ENCODE measurements at regions not wholly inside any gene's neighbourhood (a gene's known extent, or its start where the extent isn't known, plus 50 kb on each side); places are given as distances from the start of the nearest gene placed in this dataset.
"Not testable (repeated sequence)": the region's sequence is repeated elsewhere in the genome, so short reads cannot be mapped to it uniquely, and the experiment has no call there.

DNA sequence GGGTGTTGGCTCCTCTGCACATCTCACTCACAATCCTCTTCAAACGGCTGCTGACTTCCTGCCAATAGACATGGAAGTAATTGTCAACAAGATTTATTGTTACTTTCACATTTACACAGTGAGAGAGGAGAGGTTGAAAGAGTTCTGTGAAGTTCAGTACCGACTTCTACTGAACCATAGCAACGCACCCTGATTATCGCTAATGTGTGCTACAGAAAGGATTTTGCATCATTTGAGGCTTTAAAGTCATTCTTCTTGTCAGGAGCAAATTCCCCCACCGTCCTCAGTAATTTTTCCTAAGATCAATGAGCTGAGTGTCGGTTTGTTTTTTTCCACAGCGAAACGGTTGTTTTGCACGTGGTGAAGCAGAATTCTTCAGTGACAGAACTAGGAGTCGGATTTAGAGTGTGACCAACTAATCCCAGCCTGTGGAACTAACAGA, 361.0 kb downstream of the ADGRL2 start:
- DNase-seq = peak; percentile 38

DNA sequence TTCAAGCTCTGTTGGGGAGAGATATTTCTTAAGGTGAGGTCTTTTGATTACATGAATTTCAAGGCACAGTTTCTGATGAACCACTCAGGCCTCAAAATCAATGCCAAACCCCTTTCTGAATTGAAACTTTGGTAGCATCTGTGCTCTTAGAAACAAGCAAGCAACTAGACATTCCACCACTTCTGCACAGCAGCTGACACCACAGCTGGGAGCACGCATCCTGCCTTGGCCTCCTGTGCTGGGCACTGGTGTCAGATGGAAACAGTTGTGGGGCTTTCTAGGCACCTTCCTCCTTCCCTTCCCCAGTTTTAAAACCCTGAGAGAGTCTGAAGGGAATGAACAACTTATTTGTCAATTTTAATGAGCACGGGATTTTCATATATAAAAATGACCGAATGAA, 360.2 kb downstream of the ADGRL2 start:
- DNase-seq = peak; percentile 15

DNA sequence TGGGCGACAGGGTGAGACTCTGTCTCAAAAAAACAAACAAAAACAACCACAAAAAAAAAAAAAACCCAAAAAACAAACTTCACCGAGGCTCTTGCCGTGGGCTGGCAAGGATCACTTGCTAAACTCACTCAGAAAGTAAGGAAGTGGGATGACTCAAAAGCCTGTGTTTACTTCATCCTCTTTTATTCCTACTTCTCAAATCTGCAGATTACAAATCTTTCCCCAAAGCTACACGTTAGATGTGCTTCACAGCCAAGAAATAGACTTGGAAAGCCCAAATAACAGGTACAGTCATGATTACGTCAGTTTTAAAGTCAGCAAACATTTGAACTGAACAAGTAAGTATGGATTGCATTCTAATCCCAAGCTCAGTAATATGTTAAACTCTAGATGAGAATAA, 359.3 kb downstream of the ADGRL2 start:
- DNase-seq = no peak

DNA sequence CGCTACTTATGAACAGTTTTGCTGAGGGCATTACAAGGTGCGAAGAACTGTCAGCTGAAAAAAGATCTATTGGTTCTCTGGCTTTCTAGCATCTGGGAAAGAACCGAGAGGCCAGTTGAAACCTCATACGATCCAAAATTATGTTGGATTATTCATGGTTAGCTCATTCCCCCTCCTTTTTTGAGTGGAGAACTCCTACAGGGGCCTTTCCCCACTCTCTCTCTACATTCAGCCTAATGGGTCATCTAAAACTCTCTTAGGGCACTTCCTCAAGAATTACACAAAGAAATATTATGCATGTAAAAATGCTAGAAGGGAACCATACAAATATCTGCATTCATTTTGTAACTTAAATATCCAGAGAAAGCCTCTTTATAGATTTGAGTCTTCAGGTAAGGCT, 358.2 kb downstream of the ADGRL2 start:
- DNase-seq = no peak

DNA sequence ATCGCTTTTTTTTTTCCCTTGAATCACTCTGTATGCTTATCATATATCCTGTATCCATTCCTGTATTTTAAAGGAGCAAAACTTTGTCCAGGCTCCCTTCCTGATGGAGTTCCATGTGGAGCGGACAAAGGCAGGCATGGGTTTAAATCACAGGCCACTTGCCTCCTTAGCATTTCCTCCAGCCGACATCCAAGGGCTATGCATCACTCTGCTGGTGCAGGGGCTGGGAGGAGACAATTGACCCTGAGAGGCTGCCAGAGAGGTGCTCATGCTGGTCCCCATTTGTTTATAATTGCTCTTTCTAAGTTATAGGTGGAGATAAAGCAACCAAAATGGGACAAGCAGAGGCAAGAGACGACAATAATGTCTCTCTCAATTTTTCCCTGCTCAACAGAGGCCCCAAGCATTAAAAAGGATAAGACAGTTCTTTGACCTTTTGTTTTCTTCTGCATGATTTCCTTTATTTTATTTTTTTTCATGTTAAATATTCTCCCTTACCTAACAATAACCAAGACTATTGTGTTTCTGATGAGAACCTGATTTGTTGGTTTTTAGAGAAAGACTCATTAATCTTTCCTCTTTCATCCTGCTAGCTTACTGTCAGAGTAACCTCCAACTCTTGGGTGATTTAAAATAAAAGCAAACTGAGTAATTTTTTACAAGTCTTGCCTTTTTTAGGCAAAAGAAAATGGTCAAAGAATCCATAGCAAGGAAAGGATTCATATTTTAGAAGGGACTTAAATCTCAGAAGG, 353.7 kb downstream of the ADGRL2 start:
- no peak for DNase-seq

DNA sequence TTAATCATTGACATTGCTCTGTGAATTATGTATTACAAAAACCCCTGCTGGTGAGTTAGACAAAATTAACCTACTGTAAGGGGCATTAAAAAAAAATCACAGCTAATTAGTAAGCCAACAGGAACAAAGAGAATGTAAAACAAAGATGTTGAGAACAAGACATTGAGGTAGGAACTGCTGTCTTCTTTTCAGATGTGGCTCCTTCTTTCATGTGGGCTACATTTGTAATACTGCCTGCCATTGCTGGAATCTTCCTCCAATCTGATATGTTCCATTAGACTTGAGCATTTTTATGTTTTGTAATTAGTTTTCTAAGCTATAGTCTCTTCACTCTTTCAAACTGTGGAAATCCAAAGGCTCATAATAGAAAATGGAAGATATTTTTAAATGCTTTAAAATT, 353.0 kb downstream of the ADGRL2 start:
- DNase-seq = no peak

DNA sequence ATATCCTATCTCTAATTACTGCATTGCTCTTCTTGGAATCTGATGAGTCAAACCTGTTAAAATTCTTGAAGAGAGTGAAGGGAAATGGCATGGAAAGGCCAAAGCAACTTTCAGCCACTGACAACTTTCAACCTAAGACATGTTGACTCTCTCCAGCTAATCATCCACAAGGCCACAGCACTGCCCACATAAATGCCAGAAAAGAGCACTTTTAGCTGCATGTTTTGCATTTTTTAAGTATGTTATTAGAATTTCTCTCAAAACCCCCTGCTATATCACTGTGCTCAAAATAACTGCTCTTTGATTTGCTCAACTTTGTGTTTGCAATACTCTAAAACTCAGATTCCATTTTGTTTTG, 352.5 kb downstream of the ADGRL2 start:
- no peak for DNase-seq

DNA sequence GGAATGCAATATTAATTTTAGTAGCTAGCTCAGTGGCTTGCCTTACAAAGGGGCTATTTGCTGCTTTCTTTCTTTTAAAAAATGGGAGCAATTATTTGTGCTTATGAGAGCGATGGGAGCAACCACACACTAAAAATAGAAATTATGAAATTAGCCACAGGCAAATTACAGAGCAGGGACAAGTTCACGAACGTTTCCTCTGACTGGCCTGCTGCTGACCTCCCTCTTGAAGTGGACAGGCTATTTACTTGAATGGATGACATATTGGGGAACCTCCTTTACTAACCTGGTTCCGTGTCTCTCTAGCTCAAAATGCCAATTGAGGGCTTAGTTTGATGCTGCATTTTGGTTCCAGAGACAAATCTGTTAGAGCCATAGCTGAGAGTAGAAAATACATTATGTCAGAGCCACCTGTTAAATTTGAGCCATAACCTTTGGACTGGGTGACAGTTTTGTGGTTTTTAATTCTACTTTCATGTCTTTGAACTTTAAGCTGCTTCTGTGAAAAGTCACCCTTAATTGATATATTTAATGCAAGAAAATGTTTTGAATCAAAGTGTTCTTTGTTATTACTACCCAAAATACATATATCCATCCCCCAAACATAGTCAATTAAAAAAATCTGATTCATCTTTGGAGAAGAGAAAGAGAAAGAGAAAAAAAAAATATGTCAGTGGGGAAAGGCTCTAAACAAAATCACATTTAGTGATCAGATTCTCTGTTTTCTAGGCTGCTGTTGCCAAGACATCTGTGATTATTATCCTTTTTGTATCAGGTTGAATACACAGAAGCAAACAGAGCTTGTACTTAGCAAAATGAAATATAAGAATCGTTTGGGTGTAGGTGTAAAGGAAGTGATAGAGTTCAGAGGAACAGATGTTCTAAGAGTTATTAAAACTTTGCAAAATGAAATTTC, 351.9 kb downstream of the ADGRL2 start:
- peak; percentile 6 for DNase-seq

DNA sequence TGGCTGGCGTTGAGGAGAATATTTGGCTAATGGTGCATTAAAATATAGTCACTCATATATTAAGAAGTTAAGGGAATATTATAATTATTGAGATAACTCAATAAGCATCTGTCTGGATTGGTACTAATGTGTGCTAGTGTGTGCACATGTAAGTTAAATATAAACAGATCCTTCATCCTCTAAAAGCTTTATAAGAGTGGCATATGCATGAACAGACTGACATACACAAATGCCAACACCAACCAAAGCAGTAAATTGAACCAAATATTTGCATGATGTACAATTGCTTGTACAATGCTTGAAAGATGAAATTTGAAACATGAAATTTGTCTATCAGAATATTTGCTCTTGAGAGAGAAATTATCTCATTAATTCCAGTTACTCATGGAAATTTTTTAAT, 344.9 kb downstream of the ADGRL2 start:
- DNase-seq = no peak

DNA sequence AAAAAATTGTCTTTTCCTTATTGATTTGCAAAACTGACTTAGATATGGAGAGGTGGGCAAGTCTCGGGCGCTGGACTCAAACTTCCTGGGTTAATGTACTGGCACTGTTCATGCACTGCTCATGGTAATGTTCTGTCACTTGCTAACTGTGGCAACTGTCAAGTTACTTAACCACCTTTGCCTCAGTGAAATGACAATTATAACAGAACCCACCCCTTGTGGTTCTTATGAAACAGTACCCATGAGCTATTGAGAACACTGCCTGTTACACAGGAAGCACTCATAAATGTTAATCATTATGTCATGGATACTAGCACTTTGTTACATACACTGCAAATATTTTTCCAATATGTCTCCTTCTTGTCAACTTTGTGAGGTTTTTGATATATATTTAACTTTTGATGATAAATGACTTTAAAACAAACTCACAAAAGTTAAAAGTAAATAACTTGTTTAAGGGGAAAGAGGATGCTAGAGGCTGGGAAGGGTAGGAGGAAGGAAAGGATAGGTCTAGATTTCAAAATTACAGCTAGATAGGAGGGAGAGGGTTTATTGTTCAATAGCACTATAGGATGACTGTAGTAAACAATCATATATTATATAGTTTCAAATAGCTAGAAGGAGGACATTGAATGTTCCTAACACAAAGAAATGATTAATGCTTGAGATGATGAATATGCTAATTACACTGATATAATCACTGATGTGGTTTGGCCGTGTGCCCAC, 342.5 kb downstream of the ADGRL2 start:
- no peak for DNase-seq

DNA sequence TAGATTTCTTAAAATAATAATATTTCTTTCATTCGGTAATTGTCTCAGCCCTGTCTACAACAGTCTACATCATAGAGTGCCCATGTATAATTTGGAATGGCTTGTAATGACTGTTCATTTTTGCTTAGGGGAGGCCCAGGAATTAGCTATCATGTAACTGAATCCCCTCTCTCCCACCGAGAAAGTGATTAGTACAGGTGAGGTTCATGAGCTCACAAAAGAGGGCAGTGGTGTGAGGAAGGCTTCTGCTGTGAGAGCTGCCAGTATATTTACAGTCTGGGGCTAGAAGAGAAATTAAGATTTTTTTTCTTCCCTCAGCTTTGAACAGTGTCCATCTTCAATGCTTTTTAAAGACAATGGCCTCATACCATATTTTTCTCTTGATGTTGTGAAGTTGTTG, 340.7 kb downstream of the ADGRL2 start:
- no peak for DNase-seq

DNA sequence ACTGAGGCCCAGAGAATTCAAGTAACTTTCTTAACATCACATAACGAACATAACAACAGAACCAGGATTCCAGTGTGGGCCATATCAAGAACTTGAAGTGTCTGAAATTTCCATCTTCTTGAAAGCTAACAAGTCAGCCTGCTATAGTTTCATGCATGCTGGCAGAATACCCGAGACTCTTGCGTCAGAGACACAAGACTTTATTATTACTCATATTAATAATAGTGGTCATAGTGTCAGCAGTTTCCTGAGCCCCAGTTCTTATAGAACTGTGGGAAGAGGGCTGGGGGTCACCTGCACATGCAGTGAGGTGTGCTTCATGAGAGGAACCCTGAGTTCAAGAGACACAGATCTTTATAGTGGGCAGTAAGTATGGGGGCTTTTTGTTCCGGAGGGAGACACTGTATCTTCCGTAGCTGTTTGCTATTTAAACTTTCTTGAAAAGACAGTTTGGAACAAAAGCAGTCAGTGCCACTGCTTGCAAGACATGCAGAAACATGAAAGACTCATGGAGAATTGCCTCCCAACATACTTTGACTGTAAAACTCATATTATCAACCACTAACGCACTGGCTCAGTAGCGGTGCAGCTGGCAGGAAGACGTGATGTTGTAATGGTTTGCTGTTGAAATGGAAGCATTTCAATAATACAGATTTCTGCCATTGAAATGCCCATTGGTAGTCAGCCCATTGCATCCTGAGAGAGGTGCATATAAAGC, 339.2 kb downstream of the ADGRL2 start:
- DNase-seq = no peak

DNA sequence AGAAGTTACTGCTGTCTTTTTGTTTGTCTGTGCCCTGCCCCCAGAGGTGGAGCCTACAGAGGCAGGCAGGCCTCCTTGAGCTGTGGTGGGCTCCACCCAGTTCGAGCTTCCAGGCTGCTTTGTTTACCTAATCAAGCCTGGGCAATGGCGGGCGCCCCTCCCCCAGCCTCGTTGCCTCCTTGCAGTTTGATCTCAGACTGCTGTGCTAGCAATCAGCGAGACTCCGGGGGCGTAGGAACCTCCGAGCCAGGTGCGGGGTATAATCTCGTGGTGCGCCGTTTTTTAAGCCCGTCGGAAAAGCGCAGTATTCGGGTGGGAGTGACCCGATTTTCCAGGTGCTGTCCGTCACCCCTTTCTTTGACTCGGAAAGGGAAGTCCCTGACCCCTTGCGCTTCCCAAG, 335.6 kb downstream of the ADGRL2 start:
- DNase-seq = not testable (repeated sequence)

DNA sequence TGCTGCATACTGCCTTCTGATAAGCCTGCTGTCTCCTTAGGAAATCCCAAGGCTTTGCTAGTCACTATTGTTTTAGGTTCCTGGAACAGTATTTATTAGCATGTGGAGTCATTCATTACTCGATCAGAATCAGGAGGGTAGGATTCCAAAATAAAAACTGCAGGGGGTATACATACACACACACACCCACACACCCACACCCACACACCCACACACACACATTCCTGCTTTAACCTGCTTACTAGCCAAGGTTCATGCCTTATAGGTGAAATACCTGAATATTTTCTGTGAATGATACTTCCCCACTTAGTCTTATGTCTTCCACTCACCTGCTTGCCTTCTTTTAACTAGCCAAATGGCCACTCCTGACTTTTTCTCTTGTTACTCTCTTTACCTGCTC, 325.1 kb downstream of the ADGRL2 start:
- DNase-seq = no peak

DNA sequence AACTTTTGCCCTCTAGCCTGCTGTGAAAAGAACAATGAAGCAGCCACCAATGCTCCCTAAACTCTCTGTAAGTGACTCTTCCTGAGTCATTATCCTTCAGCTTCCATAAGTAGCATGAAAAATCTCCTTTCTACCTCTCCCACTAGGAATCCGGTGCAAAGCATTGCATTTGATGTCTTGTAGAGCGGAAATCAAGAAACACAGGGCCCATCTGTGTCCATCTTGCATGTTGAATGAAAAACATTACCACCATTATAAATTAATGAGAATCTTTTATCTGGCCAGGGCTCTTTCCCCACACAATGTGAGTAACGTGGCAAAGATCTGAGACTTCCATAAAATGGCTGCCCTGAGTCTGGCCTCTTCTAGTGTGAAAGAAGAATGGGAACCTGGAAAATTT, 324.4 kb downstream of the ADGRL2 start:
- no peak for DNase-seq

DNA sequence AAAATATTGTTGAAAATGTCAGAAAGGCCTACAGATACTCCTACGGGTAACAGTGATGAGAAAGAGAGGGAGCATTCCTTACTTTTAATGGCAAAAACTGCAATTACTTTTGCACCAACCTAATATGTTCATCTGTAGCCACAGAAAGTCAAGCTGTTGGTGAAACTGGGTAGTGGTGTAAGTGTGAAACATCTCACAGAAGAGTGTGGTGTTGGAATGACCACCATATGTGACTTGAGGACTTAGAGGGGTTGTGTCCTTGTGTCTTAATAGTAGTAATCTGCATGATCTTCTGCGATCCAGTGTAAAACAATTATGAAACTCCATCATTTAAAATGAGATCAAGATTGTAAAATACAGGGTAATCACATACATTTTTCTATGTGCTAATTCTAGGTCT, 320.7 kb downstream of the ADGRL2 start:
- DNase-seq = no peak

DNA sequence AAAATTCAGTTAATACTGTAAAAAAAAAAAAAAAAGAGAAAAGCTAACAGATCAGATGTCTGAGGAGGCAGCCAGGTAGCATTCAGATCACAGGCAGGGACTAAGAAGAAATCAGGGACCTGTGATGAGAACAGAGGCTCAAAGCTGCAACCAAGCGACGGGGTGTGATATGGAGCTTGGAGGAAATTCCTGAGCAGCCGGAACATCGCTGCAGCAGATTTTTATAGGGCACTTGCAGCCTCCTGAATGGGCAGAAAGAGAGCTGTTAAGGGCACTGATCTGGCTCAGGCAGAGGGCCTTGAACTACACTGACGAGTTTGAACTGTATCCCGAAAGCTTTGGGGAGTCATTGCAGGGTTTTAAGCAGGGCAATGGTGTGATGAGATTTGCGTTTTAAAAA, 315.4 kb downstream of the ADGRL2 start:
- DNase-seq = no peak

DNA sequence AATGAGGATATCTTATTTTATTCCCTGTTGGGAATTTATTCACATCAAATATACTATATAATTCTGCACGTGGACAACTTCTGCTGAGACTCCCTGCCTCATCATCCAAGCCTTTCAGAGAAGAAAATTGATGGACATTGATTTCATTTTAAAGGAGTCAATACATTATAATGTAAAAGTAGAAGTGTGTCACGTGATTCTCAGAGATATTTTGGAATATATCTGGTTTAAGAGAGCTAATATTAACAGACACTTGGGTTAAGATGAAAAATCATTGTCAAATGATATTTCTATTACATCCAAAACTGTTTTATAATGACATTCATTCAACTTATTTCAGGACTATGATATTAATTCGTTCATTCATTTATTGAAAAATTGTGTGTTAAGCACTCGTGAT, 314.2 kb downstream of the ADGRL2 start:
- no peak for DNase-seq

DNA sequence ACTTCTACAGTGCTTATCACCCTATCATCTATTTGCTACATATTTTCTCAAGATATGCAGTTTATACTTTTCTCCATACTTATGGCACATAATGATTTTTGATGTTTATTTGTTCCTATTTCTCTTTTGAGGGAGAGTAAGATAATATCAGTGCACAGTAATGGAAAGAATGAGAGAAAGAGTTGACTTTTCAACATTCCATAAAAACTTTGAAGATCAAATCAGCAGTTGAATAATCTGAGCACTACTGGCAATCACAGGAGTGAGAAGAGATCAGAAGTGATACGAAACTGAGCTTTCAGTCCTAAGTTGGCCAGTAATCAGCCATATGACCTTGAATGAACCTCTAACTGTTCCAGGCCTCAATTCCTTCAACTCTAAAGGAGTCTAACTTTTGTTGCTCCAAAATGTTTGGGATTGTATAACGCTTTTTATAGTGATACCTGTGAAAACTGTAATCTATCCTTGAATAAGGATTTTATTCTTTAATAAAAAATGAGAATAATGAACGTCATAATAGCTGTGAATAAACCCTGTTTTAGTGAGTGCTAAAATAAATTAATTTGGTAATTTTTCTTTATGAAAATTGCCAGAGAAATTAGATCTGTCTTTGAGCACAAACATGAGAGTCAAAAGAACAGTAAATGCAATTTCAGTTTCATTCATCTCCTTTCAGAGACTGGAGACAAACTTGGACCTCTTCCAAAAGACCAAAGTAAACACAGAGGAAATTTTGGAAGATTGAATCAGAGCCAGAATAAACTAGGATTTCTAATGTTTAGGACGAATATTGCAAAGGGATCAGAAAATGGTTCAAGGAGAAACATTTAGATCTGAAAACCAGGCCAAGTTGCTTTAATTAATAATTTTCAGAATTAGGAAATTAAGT, 309.9 kb downstream of the ADGRL2 start:
- DNase-seq = peak; percentile 18

DNA sequence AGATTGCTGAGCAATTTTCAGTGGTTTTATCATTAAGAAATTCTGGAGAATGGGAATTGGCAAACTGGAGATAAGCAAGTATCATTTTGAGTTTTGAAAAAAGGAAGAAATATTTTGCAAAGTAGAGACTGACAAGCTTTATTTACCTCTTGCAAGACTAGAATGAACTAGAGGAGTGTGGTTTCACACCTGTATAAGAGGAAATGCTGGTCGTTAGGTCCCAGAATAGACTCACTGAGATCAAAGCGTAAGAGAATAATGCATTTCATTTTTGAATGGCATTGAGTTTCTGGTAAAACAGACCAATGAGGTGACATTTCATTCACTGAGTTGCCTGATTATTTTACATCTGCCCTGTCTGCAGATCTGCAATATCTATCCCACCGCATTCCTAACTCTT, 308.1 kb downstream of the ADGRL2 start:
- no peak for DNase-seq

DNA sequence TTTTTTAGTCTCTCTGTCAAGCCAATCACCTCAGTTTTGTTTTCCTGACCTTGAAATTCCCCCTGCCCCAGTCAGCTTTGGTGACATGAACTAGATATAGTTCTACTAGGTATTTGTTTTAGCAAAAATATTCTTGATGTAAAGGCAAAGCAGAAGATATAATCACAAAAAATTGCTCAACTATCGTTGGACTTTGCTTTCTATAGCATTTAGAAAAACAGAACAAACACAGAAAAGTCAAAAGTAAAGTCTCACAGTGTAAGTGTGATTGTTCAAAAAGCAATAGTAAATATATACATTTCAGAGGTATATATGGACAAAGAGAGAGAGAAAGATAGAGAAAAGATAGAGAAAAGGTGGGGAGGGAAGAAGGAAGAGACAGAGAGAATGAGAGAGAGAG, 305.9 kb downstream of the ADGRL2 start:
- no peak for DNase-seq

DNA sequence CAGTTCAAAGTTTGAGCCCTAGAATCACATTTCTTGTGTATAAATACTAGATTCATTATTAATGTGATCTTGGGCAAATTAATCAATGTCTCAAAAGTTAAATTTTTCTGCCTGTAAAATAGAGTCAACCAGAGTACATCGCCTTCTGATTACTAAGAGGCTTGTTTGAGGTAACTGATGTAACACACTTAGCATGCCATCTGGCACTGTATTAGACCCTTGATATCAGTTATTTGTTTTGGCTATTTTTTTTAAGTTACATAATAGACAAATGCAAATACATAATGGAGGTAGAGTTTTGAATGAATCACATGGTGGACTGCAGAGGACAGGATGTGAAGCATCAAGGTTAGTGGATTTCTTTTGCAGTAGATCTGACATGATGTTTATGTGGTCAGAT, 298.4 kb downstream of the ADGRL2 start:
- no peak for DNase-seq
